Large intestine (tissue), 3 donors: ENCODE measurements at regions not wholly inside any gene's neighbourhood (a gene's known extent, or its start where the extent isn't known, plus 50 kb on each side); places are given as distances from the start of the nearest gene placed in this dataset.
"Not testable (repeated sequence)": the region's sequence is repeated elsewhere in the genome, so short reads cannot be mapped to it uniquely, and the experiment has no call there.

Experiments used
- DNase-seq, 2 donors: peaks; one replicate each; pipeline versions ENCODE4 v3.0.0 to v3.0.0-alpha.2; 2013
- H3K27ac ChIP-seq: one replicate; pipeline ENCODE4 v1.5.1; 2013; ENCODE audit warnings: low read length
- H3K27me3 ChIP-seq: 2 replicates; pipeline ENCODE4 v1.6.1; 2013; ENCODE audit warnings: low read length; ENCODE audit not compliant: control insufficient read depth, insufficient read depth
- H3K36me3 ChIP-seq: 2 replicates; pipeline ENCODE4 v1.6.1; 2013; ENCODE audit warnings: low read length; ENCODE audit not compliant: control insufficient read depth, insufficient read depth
- H3K4me1 ChIP-seq: one replicate; pipeline ENCODE4 v1.6.1; 2013; ENCODE audit warnings: low read length; ENCODE audit not compliant: control insufficient read depth, insufficient read depth
- H3K4me3 ChIP-seq: one replicate; pipeline ENCODE4 v1.5.1; 2013; ENCODE audit warnings: low read length
- H3K9me3 ChIP-seq: one replicate; pipeline ENCODE4 v1.6.1; 2013; ENCODE audit warnings: mild to moderate bottlenecking, low read depth, low read length, moderate library complexity; ENCODE audit not compliant: control insufficient read depth
- WGBS: methylation state at CpG from one replicate; pipeline ENCODE4 v1.1.5; 2013; ENCODE audit warnings: low lambda C conversion rate; ENCODE audit not compliant: insufficient coverage; 5-methylcytosine and 5-hydroxymethylcytosine counted together

DNA sequence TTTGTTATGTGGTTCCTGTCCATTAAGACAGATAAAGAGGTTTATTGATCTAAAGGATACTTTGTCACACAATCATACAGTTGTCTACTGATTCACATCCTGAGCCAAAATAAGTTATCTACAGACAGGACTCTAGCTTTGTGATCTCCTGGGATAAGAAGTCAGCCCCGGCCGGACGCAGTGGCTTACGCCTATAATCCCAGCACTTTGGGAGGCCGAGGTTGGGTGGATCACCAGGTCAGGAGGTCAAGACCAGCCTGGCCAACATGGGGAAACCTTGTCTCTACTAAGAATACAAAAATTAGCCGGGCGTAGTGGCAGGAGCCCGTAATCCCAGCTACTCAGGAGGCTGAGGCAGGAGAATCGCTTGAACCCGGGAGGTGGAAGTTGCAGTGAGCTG, 821.0 kb downstream of the SORCS1 start:
- H3K27ac ChIP-seq, H3K9me3 ChIP-seq, H3K4me1 ChIP-seq, H3K27me3 ChIP-seq, H3K4me3 ChIP-seq, H3K36me3 ChIP-seq, DNase-seq: not testable (repeated sequence)
- WGBS, result no CpG with 5 or more reads among the region's 10 CpGs

DNA sequence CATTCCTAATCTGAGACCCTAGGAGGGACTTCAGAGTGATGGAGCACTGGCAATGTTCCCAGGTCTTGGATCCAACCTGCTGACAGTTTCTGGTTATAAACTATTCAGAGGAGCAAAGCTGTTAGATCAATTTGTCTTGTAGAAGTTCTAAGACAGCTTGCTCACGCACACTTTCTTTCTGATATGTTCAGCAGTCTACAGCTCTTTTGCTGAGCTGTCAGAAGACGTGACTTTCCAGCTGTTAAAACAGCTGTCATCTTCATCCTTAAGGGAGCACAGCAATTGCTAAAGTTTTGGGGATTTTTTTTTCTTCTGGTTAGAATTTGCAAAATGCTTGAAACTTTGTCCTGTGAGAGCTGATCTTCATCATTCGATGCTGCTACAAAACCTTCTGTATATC, 823.1 kb downstream of the SORCS1 start:
- DNase-seq, result no peak
- no peaks in the 10 kb centered on the region for H3K27me3 ChIP-seq
- no peak overlapping the region for H3K4me3 ChIP-seq
- no peaks in the 10 kb centered on the region for H3K9me3 ChIP-seq
- H3K36me3 ChIP-seq, result no peaks in the 10 kb centered on the region
- H3K4me1 ChIP-seq, result no peaks in the 10 kb centered on the region
- WGBS, result no CpG with 5 or more reads among the region's 3 CpGs
- no peak overlapping the region for H3K27ac ChIP-seq

DNA sequence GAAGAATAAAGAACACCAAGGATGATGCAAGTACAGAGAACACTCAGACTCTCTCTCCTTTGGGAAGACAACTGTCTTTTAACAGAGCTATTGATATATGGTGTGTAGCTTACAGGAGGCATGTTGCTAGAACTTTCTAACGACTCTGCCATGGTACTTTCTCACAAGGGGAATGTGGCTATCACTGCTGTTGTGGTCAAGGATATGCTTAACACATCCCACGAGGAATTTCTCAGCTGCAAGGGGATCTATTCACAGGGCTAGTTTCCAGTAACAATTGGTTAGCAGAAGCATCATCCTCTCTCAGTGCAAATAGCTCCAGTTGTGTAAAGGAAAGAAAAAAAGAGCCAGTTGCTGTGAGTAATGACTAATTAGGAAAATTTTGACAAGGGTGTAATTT, 826.0 kb downstream of the SORCS1 start:
- no peak overlapping the region for H3K27ac ChIP-seq
- no peaks in the 10 kb centered on the region for H3K4me1 ChIP-seq
- H3K4me3 ChIP-seq, result no peak overlapping the region
- H3K36me3 ChIP-seq, result no peaks in the 10 kb centered on the region
- no peaks in the 10 kb centered on the region for H3K27me3 ChIP-seq
- no CpG with 5 or more reads among the region's 2 CpGs for WGBS
- DNase-seq, result no peak
- no peaks in the 10 kb centered on the region for H3K9me3 ChIP-seq

DNA sequence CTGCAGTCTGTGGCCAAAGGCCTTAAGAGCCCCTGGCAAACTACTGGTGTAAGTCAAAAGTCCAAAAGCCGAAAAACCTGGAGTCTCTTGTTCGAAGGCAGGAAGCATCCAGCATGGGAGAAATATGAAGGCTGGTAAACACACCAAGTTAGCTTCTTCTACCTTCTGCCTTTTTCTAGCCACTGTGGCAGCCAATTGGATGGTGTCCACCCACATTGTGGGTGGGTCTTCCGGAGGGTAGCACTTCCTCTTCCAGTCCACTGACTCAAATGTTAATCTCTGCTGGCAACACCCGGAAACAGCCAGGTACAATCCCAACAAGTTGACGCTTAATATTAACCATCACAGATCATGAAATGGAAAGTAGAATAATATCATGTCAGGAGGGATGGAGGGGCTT, 827.6 kb downstream of the SORCS1 start:
- H3K27me3 ChIP-seq, result no peaks in the 10 kb centered on the region
- H3K9me3 ChIP-seq, result no peaks in the 10 kb centered on the region
- H3K4me3 ChIP-seq, result no peak overlapping the region
- 100% methylated on average over 1 of the region's 5 CpGs for WGBS
- no peak for DNase-seq
- no peak overlapping the region for H3K27ac ChIP-seq
- no peaks in the 10 kb centered on the region for H3K4me1 ChIP-seq
- H3K36me3 ChIP-seq, result no peaks in the 10 kb centered on the region

DNA sequence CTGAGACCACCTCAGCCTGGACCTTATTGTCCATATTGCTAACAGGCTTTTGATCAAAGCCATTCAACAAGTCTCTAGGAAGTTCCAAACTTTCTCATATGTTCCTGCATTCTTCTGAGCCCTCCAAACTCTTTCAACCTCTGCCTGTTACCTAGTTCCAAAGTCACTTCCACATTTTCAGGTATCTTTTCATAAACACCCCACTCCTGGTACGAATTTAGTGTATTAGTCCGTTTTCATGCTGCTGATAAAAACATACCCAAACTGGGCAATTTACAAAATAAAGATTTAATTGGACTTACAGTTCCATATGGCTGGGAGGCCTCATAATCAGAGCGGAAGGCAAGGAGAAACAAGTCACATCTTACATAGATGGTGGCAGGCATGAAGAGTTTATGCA, 836.8 kb downstream of the SORCS1 start:
- WGBS, result no CpG with 5 or more reads among the region's 3 CpGs
- H3K27ac ChIP-seq, result no peak overlapping the region
- H3K9me3 ChIP-seq, result peaks cover 6% of the 10 kb centered on the region
- no peaks in the 10 kb centered on the region for H3K36me3 ChIP-seq
- DNase-seq, result no peak
- H3K4me3 ChIP-seq, result no peak overlapping the region
- H3K4me1 ChIP-seq, result no peaks in the 10 kb centered on the region
- H3K27me3 ChIP-seq, result no peaks in the 10 kb centered on the region

DNA sequence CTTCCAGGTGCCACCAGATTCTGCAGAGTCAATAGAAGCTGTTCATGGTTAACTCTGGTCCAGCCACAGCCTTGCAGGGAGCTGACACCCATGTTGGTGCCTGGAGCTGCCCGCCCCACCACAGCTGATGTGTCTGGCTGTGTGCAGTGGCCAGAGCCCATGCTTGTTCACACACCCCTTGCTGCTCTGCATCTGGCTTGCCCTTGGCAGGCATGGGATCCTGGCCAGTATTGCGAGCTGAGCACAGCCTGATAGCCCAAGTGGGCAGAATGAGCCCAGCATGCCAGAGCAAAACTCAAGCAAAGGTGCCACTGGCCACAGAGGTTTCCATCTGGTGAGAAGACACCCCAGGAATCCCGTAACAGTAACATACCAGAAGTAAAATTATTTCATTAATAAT, 843.6 kb downstream of the SORCS1 start:
- no peaks in the 10 kb centered on the region for H3K4me1 ChIP-seq
- H3K27ac ChIP-seq, result no peak overlapping the region
- WGBS, result no CpG with 5 or more reads among the region's 3 CpGs
- H3K4me3 ChIP-seq, result no peak overlapping the region
- DNase-seq, result no peak
- H3K36me3 ChIP-seq, result no peaks in the 10 kb centered on the region
- H3K9me3 ChIP-seq, result no peaks in the 10 kb centered on the region
- H3K27me3 ChIP-seq, result no peaks in the 10 kb centered on the region

DNA sequence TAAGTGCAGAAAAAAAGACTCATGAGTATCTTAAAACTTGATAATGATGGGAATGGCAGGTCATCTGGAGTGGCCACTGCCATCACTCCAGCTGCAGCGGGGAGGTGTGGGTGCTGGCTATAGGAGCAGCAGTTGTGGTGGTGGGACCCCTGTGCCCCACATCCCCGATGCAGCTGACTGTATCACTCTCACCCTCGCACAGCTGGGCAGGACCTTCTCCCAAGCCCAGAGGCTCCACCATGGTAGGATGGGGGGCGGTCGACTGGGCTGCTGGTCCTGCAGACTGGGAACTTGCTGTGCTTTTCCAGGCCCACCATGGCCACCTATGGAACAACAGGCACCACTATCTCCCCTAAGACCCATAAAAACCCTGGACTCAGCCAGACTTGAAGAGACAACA, 844.4 kb downstream of the SORCS1 start:
- no peak for DNase-seq
- Histone ChIP-seq H3K36me3 (no peaks in the 10 kb centered on the region), H3K27ac (no peak overlapping the region), H3K27me3 (no peaks in the 10 kb centered on the region), H3K4me1 (no peaks in the 10 kb centered on the region), H3K4me3 (no peak overlapping the region), H3K9me3 (no peaks in the 10 kb centered on the region)
- no CpG with 5 or more reads among the region's 5 CpGs for WGBS

DNA sequence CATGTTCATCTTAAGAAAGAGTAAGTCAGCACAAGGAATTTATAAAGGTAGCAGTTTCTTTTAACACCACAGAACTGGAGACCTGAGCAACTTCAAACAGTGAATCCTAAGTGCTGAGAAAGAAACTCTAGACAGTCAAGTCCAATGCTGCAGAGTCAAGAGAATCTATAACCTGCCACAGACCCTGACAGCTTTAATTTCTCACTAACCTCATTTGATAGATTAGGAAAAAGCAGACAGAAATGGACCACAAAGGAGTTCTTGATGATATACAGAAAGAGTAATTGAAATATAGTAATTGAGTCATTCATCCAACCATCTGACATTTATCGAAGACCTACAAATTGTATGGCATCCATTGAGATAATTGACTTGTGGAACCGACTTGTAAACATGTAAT, 847.0 kb downstream of the SORCS1 start:
- H3K27ac ChIP-seq, result no peak overlapping the region
- no CpG with 5 or more reads among the region's 2 CpGs for WGBS
- H3K9me3 ChIP-seq, result no peaks in the 10 kb centered on the region
- H3K4me1 ChIP-seq, result no peaks in the 10 kb centered on the region
- no peaks in the 10 kb centered on the region for H3K36me3 ChIP-seq
- no peak overlapping the region for H3K4me3 ChIP-seq
- no peak for DNase-seq
- H3K27me3 ChIP-seq, result no peaks in the 10 kb centered on the region

DNA sequence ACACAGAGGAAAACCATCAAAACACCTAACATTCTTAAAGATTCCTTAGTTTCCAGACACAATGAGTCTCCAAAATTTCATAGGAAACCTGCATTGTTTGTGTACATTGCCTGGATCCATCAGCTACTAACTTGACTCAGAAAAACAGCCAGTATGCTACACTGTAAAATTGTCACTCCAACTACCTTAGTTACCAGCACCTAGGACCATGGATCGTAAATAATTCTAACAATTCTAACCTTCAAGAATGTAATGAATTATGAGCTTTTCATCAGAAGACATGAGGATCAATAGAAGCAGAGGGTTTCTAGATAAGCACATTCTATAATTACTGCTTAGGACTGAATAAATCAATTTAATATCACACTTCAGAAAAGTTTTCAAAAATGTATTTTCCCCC, 851.5 kb downstream of the SORCS1 start:
- no peak overlapping the region for H3K4me3 ChIP-seq
- no peaks in the 10 kb centered on the region for H3K9me3 ChIP-seq
- no peaks in the 10 kb centered on the region for H3K36me3 ChIP-seq
- no peak for DNase-seq
- no peaks in the 10 kb centered on the region for H3K27me3 ChIP-seq
- H3K4me1 ChIP-seq, result no peaks in the 10 kb centered on the region
- no peak overlapping the region for H3K27ac ChIP-seq
- WGBS, result no CpG with 5 or more reads among the region's 1 CpG

DNA sequence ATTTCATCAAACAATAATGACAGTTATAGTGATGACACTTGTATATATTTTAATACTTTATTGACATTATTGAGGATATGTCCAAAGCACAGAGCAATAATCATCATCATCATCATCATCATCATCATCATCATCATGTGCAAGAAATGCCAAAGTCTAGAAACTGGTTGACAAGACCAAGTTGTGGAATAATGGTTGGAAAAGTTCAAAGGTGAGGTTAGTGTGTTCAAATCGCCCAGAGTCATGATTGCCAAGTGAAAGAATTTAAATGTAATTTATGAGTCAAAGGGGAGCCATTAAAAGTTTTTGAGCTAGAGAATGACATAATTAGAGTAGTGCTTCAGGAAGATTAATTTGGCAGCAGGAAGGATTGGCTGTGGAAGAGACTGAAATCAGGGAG, 852.4 kb downstream of the SORCS1 start:
- Histone ChIP-seq H3K4me3 (no peak overlapping the region), H3K4me1 (no peaks in the 10 kb centered on the region), H3K9me3 (no peaks in the 10 kb centered on the region), H3K27me3 (no peaks in the 10 kb centered on the region), H3K36me3 (no peaks in the 10 kb centered on the region), H3K27ac (no peak overlapping the region)
- WGBS, result 67% methylated on average over 1 of the region's 1 CpG
- DNase-seq, result no peak

DNA sequence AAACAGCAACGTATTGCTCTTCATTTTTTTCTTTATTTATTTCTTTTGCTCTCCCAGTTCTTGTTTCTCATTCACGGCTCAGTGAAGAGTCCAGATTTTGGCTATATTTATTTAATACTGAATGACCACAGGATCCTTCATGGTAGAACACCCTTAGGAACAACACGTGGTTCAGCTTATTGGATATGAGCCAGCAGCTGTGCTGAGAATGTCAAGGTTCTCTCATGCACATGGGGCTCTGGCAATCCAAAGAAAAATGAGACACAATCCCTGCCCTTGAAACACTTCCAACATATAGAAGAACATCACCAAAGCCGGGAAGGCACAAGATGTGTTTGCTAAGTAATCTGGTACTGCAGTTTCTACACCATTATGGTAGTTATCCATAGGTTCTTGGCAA, 852.9 kb downstream of the SORCS1 start:
- no peaks in the 10 kb centered on the region for H3K36me3 ChIP-seq
- H3K27ac ChIP-seq, result no peak overlapping the region
- H3K4me1 ChIP-seq, result no peaks in the 10 kb centered on the region
- peak in 1 of 2 donors; percentile 1 for DNase-seq
- no peak overlapping the region for H3K4me3 ChIP-seq
- H3K27me3 ChIP-seq, result no peaks in the 10 kb centered on the region
- WGBS, result 80% methylated on average over 1 of the region's 4 CpGs
- no peaks in the 10 kb centered on the region for H3K9me3 ChIP-seq
